ENCODE measurements at regions not wholly inside any gene's neighbourhood (a gene's known extent, or its start where the extent isn't known, plus 50 kb on each side); places are given as distances from the start of the nearest gene placed in this dataset.

GRCh38 chr3:80052271-80052670, 284.5 kb upstream of the ROBO1 start:
- no peak for FAIRE-seq
- intact Hi-C loops (cut with micrococcal nuclease) = no loop called here
- no peaks in the 10 kb centered on the region for H4K20me1 ChIP-seq (replicated peaks; ENCODE audit: control insufficient read depth, insufficient read depth, low read length)
- no peak for ATAC-seq
- CTCF ChIA-PET (ENCODE audit: low intra/inter-chr PET ratio) = no interaction called here
- POLR2A ChIA-PET = no interaction called here
- in situ Hi-C loops (cut with MboI) = no loop called here
- H3K4me1 ChIP-seq (replicated peaks in 1 of 2; ENCODE audit: control insufficient read depth in 2 of 2, insufficient read depth in 2 of 2, low read length in 2 of 2) = no peaks in the 10 kb centered on the region
- no peaks in the 10 kb centered on the region for H3K79me2 ChIP-seq (ENCODE audit: control insufficient read depth, insufficient read depth, low read length)
- TF ChIP-seq ILF3 (IDR thresholded peaks at IDR 0.05; ENCODE audit: borderline replicate concordance) (no peak), HNRNPUL1 (IDR thresholded peaks at IDR 0.05; ENCODE audit: low read length) (no peak), MYBL2 (IDR thresholded peaks at IDR 0.05; ENCODE audit: low read depth) (no peak), MYBL2 (CRISPR knock-in tag; IDR thresholded peaks at IDR 0.05; ENCODE audit: borderline replicate concordance) (no peak), FOXP1 (CRISPR knock-in tag; IDR thresholded peaks at IDR 0.05) (no peak), ZNF24 (IDR thresholded peaks at IDR 0.05) (no peak), MAZ (CRISPR knock-in tag; conservative IDR thresholded peaks at IDR 0.05 in 1 of 2, IDR thresholded peaks at IDR 0.05 in 1 of 2) (no peak), ZNF316 (IDR thresholded peaks at IDR 0.05) (no peak), CCNT2 (IDR thresholded peaks at IDR 0.05; ENCODE audit: borderline replicate concordance, extremely low read depth, insufficient read length, low read depth, low read length) (no peak), ELF2 (CRISPR knock-in tag; IDR thresholded peaks at IDR 0.05) (no peak), EP400 (IDR thresholded peaks at IDR 0.05) (no peak), CTBP1 (IDR thresholded peaks at IDR 0.05; ENCODE audit: borderline replicate concordance) (no peak), ZNF274 (IDR thresholded peaks at IDR 0.05; ENCODE audit: borderline replicate concordance, low read depth, low read length) (no peak), PTRF (tag; IDR thresholded peaks at IDR 0.05) (no peak), RBM15 (IDR thresholded peaks at IDR 0.05; ENCODE audit: insufficient read depth, low read length) (no peak), SRSF7 (optimal IDR thresholded peaks at IDR 0.05; ENCODE audit: low read depth, low read length) (no peak), IFI16 (CRISPR knock-in tag; IDR thresholded peaks at IDR 0.05) (no peak), MAFF (IDR thresholded peaks at IDR 0.05; ENCODE audit: low read length) (no peak)
- TF ChIP-seq, protein P1, sequence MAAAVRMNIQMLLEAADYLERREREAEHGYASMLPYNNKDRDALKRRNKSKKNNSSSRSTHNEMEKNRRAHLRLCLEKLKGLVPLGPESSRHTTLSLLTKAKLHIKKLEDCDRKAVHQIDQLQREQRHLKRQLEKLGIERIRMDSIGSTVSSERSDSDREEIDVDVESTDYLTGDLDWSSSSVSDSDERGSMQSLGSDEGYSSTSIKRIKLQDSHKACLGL (CRISPR knock-in tag; IDR thresholded peaks at IDR 0.05; ENCODE audit: borderline replicate concordance, poor library complexity, severe bottlenecking) = no peak
- no peak overlapping the region for H3K27ac ChIP-seq (ENCODE audit: extremely low read depth, low read depth, low read length)
- WGBS (ENCODE audit: insufficient coverage, low coverage, missing lambda C conversion rate) = 3% methylated on average over 12 of the region's 16 CpGs
- H3K36me3 ChIP-seq (ENCODE audit: control insufficient read depth, insufficient read depth, low read length) = no peaks in the 10 kb centered on the region
- no peak for DNase-seq (ENCODE audit: extremely low read depth in 1 of 4, low spot score in 3 of 4)
- no peak overlapping the region for H3K4me2 ChIP-seq (ENCODE audit: insufficient read depth, low read length)
- H3K9me1 ChIP-seq (ENCODE audit: control insufficient read depth, insufficient read depth, low read length) = no peaks in the 10 kb centered on the region
- no peaks in the 10 kb centered on the region for H3K9me3 ChIP-seq (replicated peaks; ENCODE audit: control insufficient read depth, insufficient read depth, low read depth, low read length)
- H3K9ac ChIP-seq (ENCODE audit: insufficient read depth in 1 of 2, low read depth in 2 of 2, low read length in 2 of 2) = no peak overlapping the region
- no peak overlapping the region for H2AFZ ChIP-seq (ENCODE audit: low read depth, low read length)
- no peaks in the 10 kb centered on the region for H3K27me3 ChIP-seq (ENCODE audit: control insufficient read depth in 2 of 2, insufficient read depth in 2 of 2, low read length in 2 of 2)
- no peak overlapping the region for H3K4me3 ChIP-seq
- BruUV-seq (replicated peaks) = no TSS peak

Measured in K562 (cell line).